GM21737 (cell line): ENCODE measurements at regions not wholly inside any gene's neighbourhood (a gene's known extent, or its start where the extent isn't known, plus 50 kb on each side); places are given as distances from the start of the nearest gene placed in this dataset.

Experiments
- ATAC-seq: cut with Tn5 transposase; IDR thresholded peaks from one replicate; pipeline ENCODE4 v1.9.1; 2021; ENCODE audit warnings: mild to moderate bottlenecking, moderate library complexity; ENCODE audit not compliant: unreplicated experiment

GRCh38 chr18:45412577-45412976, 202.7 kb upstream of the SLC14A2 start:
- no peak for ATAC-seq

GRCh38 chr18:45413180-45413836, 202.0 kb upstream of the SLC14A2 start:
- no peak for ATAC-seq

GRCh38 chr18:45415614-45416013, 199.7 kb upstream of the SLC14A2 start:
- no peak for ATAC-seq

GRCh38 chr18:45416168-45416567, 199.1 kb upstream of the SLC14A2 start:
- ATAC-seq = no peak

GRCh38 chr18:45417392-45417791, 197.9 kb upstream of the SLC14A2 start:
- ATAC-seq = no peak

- ATAC-seq = no peak
Measured at GRCh38 chr18:45423659-45424058, 191.6 kb upstream of the SLC14A2 start.

GRCh38 chr18:45430041-45430440, 185.2 kb upstream of the SLC14A2 start:
- ATAC-seq = no peak

GRCh38 chr18:45435810-45436209, 179.5 kb upstream of the SLC14A2 start:
- ATAC-seq = no peak

- ATAC-seq = no peak
Measured at GRCh38 chr18:45437366-45437765, 177.9 kb upstream of the SLC14A2 start.

GRCh38 chr18:45439851-45440645, 175.2 kb upstream of the SLC14A2 start:
- no peak for ATAC-seq

GRCh38 chr18:45441110-45441847, 174.0 kb upstream of the SLC14A2 start:
- ATAC-seq = no peak

GRCh38 chr18:45444040-45444439, 171.2 kb upstream of the SLC14A2 start:
- no peak for ATAC-seq

- ATAC-seq = no peak
Measured at GRCh38 chr18:45447355-45448265, 167.7 kb upstream of the SLC14A2 start.

GRCh38 chr18:45448871-45449270, 166.4 kb upstream of the SLC14A2 start:
- ATAC-seq = no peak

- no peak for ATAC-seq
Measured at GRCh38 chr18:45449418-45450227, 165.7 kb upstream of the SLC14A2 start.

GRCh38 chr18:45456090-45457021, 158.9 kb upstream of the SLC14A2 start:
- ATAC-seq = no peak

GRCh38 chr18:45458033-45458432, 157.2 kb upstream of the SLC14A2 start:
- no peak for ATAC-seq

GRCh38 chr18:45462179-45462578, 153.1 kb upstream of the SLC14A2 start:
- ATAC-seq = no peak

- ATAC-seq = no peak
Measured at GRCh38 chr18:45463451-45463850, 151.8 kb upstream of the SLC14A2 start.
